NCI-H2107 (cell line): ENCODE measurements at regions not wholly inside any gene's neighbourhood (a gene's known extent, or its start where the extent isn't known, plus 50 kb on each side); places are given as distances from the start of the nearest gene placed in this dataset.

Experiments used
- DNase-seq: peaks from one replicate; lab custom pipeline; 2025; lab: John Stamatoyannopoulos, UW

DNA sequence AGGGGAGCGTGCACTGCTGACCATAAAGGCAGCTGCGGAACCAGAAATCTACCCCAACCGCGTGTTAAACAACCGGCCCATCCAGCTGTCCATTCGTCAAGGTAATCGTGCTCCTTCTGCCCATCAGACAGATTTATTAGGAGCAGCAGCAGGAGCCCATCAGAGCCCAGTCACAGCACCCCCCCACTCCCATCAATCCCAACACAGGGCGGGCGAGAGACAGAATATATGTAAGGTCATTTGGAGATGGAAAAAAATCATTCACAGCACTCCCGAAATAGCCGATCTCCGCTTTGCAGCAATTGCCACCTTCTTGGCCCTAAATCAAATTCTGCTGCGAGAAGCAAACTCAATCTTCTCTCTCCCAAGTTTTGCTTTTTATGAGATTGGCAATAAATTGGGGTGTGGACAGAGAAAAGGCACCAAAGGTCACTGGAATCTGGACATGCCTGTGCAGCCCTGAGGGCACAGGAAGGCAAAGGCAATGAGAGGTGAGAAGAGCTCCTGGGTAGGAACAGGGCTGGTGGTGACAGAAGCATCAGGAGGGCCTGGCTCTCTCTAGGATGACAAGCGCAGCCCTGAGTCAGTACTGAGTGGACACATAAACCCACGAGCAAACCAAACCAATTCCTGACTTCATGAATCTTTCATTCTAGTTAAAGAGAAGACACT, 145.0 kb upstream of the ZMIZ1 start:
- no peak for DNase-seq

- peak; percentile 25 for DNase-seq
Observed at GRCh38 chr10:78924319-78925003, 144.3 kb upstream of the ZMIZ1 start.

DNA sequence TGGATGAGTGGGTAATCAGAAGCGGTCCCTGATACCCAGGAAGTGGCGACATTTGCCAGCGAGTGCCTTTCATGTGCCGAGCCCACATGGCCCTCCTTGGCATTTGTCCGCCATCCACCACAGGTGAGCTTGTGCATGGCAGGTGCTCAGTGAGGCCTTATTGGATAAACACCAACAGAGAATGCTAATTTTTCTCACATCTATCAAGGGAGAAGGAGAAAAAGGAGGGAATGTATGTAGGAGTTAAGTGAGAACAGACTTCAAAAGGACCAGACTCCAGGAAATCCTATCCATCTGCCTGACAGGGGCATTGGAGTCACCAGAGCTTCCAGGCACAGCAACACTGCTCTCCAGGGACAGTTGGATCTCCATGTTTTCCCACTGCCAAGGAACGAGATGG, 143.5 kb upstream of the ZMIZ1 start:
- DNase-seq: no peak

DNA sequence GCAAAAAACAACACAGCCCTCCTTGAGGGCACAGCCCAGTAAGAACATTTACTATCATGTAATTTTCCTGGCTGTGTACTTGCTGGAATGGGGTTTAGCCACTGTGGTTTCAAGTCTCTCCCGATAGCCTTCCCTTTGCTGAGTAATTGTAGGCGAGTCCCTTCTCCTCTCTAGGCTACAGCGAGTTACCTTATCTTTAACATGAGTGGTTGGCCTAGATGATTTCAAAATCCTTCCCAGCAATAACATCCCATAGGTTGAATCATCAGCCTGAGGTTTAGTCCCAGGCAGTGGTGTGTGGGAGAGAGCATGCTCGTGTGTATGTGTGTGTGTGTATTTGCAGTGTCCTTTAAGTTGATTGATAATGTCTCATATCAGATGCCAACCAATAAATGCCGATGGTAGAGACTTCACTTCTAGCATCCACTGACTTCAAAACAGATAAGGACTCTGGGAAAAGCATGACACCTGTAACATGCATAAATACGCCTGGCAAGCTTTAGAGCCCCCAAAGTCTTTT, 142.9 kb upstream of the ZMIZ1 start:
- DNase-seq: no peak

- peak; percentile 20 for DNase-seq
Observed at GRCh38 chr10:78927257-78927995, 141.3 kb upstream of the ZMIZ1 start.

GRCh38 chr10:78928330-78928729, 140.4 kb upstream of the ZMIZ1 start:
- DNase-seq: no peak

DNA sequence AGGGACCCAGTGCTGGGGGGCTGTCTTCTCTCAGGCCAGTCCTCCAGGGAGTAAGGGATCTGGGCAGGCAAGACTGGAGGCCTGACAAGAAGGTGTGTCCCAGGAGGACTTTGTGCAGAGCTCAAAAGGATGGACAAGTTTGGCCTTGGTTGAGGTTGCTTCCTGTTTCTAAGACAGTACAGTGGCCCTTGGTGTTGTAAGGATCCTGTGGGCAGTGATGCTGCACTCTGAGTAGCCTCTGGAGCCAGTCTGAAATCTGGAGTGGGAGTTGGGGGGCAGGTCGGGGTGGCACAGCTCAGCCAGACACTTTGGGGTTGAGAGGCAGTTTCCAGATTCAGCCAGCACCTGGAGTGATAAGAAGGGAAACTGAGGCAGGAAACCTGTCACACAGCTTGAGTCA, 139.2 kb upstream of the ZMIZ1 start:
- no peak for DNase-seq

DNA sequence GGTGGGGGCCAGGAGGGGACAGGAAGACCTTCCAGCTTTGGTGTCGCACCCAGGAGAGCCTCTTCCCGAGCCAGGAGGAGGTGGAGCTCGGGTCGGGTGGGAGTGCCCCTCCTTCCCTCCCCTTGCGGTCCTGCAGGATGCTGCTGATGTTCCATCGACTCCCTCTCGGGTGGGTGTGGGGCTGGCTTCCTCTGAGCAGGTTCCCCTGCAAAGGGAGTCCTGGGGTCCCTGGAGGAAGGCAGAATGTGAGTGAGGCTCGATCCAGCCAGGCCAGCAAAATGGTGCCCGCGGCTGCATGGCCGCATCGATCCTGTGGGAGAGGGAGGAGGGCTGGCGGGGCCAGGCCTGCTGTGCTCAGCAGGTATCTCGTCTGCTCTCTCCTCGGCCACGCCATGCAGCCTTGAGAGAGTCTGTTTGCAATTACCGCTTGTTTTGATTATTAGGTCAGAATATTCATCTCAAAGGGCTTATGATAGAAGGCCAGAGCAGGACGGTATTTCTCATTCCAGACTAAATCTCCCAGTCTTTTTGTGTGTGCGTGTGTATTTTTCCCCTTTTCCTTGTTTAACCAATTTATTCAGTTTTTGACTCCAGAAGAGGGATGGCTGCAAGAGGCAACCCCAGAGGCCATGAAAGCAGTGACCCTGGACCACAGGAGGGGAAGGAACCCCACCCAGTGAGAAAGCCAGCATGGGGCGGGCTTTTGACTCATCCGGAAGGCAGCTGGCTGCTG, 137.3 kb upstream of the ZMIZ1 start:
- no peak for DNase-seq

DNA sequence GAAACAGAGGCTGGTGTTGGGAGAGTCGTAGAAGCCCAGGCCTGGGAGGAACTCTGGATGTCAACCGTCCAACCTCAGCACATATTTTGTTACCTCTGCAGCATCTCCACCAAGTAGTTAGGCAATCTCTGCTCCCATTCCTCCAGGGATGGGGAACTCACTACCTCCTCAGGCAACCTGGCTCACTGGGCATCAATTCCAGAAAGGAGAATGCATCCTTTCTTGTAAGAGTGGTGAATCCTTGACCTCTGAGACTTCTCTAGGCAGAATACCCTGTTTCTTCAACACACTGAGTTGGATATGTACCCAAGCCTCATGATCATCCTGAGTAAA, 136.7 kb upstream of the ZMIZ1 start:
- DNase-seq: no peak

GRCh38 chr10:78932861-78933260, 135.9 kb upstream of the ZMIZ1 start:
- no peak for DNase-seq

DNA sequence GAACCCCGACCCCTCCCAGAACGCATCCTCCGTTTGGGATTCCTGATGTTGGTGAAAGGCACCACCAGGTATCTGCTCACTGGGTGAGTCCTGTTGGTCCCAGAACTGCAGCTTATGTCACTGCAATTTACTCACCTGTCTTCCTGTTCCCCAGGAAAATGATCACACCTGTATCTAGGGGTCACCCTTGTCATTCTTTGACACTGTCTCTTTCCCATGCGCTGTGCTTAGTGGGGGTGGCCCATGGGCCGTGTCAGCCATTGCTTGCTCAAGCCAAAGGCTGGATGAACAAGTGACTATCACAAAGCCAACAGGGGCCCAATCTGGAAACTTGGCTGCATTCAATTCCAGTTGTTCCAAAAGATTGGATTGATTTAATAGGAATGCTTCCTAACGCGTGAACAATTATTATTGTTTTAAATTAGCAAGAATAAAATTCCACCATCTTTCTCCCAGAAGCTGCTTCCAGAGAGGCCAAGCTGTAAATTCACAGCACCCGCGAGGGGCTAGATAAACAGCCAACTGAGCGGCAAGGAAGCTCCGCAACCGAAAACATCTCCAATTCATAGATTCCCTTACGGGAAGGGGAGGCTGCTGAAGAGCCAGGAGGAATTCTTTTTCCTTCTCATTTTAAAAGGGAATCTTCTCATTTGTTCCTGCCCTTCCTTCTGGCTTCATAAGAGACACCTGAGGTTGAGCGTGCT, 134.8 kb upstream of the ZMIZ1 start:
- DNase-seq: no peak

- DNase-seq: no peak
Observed at GRCh38 chr10:78934532-78934898, 134.3 kb upstream of the ZMIZ1 start.

DNA sequence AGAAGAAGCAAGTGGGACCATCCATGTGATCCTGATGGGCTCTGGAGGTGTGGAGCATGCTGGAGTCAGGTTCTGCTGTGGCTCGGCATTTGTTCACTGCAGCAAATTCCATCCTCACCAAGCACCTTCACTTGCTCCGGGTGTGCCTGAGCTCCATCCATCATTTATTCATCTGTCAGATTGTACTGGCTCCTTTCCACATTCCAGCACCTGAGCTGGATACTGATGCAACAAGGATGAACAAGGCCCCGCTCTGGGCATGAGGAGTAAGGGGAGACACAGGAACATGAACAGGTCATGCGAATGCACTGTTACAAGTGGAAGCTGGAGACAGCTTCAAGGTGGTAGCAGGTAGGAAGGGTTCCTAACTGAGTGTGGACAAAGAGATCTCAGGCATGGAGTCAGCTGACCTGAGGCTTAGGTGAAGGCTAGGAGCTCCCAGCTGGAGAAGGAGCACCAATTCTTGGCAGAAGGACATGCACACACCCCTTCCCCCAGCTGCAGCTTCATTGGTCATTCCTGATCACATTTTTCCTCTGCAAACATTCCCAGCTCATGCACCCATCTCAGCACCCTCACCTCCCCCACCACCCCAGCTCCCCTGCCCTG, 133.7 kb upstream of the ZMIZ1 start:
- no peak for DNase-seq

- no peak for DNase-seq
Observed at GRCh38 chr10:78935697-78936407, 132.9 kb upstream of the ZMIZ1 start.

- DNase-seq: no peak
Observed at GRCh38 chr10:78936412-78937342, 132.1 kb upstream of the ZMIZ1 start.

GRCh38 chr10:78937393-78937792, 131.4 kb upstream of the ZMIZ1 start:
- DNase-seq: no peak

DNA sequence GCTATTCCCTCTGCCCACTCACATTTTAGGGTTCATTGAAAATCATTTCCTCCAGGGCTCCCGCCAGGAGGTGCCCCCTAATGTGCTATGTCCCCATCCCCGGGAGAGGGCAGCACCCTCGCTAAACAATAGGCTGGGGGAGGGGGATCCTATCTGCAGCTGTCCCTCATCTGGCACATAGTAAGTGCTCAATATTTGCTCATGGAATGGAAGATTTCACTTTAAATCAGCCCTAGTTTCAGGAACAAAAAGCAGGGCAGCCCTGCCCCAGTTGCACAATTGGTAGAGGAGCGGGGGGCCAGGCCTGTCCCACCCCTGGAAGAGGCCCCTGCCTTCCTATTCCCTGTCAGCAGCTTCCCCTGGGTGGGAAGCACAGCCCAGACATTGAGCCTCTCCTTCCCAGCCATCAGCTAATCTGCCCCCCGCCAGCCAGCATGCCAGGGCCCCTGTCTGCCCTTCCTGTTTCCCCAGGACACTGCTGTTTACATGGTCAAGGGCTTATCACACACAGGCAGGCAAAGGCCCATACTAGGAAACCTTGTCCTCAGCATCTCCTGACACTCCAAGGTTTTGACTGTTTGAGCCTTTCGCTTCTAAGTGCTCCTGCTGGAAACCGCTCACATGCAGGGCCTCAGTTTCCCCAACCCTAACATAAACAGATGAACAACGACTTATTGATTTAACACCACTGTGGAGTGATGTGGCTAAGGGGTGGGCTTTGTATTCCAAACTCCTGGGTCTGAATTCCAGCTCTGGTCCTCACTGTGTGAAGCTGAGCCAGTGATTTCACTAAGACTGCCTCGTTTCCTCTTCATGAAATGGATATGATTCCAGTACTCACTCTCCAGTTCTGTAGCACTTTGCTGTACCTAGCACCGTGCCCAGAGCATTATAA, 130.7 kb upstream of the ZMIZ1 start:
- no peak for DNase-seq
